ENCODE measurements at regions not wholly inside any gene's neighbourhood (a gene's known extent, or its start where the extent isn't known, plus 50 kb on each side); places are given as distances from the start of the nearest gene placed in this dataset.

- DNase-seq (ENCODE audit: low read depth): no peak
Measured at GRCh38 chr21:27513825-27514224, 546.9 kb upstream of the ADAMTS5 start.

GRCh38 chr21:27513016-27513415 is 546.1 kb upstream of the ADAMTS5 start:
- DNase-seq (ENCODE audit: low read depth): no peak

DNA sequence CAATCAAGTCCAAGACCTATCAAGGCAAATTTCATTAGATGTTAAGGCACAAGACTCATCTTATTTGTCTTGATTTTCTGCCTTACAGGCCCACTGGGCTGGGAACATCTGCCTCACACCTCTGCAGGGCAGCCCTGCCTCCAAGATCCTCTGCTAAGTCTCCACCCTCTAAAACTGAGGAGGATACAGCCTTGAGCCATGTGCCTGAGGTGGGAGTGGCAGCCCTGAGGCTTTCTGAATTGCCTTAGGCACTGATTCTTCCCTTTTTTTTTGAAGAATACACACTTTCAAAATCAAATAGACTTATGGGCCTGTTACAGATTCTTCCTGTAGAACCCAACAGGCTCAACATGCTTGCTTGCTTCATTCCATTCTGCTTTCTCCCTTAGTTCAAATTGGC is 544.3 kb upstream of the ADAMTS5 start:
- no peak for DNase-seq (ENCODE audit: low read depth)

DNA sequence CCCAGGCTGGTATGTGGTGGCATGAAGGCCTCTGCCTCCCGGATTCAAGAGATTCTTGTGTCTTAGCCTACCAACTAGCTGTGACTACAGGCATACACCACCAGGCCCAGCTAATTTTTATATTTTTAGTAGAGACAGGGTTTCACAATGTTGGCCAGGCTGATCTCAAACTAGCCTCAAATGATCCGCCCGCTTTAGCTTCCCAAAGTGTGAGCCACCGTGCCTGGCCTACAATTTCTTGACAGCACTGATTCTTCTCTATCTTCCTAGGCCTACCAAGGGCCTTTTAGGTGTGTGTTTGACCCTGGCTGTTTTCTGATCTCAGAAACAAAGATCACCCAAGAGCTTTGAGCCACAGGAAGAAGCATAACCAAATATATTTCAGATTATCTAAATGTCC is 540.8 kb upstream of the ADAMTS5 start:
- no peak for DNase-seq (ENCODE audit: low read depth)

GRCh38 chr21:27505516-27505915 is 538.6 kb upstream of the ADAMTS5 start:
- no peak for DNase-seq (ENCODE audit: low read depth)

DNA sequence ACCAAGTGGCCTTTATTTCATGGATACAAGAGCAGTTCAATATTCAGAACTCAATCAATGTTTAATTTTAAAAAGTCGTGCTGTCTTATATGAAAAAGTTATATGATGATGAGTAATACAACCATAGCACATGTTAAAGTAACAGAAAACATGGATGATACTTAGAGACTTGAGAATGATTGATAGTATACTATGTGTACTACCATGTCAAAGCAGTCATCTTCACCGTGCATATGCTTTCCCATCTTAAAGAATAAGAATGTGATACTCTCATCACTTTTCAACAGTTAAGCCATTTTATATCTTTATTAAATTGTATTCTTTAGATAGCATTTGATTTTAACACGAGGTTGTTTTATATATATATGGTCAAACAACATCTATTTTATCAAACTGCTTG is 535.9 kb upstream of the ADAMTS5 start:
- no peak for DNase-seq (ENCODE audit: low read depth)

DNA sequence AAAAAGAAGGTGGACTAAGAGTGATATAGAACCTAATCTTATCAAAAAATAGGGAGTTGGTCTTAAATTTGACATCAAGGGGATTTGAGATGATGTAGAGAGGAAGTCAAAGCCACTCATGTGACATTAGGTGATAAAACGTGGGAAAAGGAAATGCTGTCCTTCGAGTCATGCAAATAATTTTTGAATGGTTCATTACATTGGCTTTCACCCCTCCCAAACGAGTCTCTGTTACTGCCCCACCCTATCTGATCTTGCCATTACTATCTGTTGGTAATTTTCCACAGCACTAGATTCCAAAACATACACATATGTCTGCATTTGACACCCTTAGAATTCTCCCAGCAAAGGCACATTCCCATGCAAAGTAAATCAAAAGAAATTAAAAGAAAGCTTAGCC is 531.1 kb upstream of the ADAMTS5 start:
- DNase-seq (ENCODE audit: low read depth): no peak

GRCh38 chr21:27495836-27496235 is 528.9 kb upstream of the ADAMTS5 start:
- no peak for DNase-seq (ENCODE audit: low read depth)

DNA sequence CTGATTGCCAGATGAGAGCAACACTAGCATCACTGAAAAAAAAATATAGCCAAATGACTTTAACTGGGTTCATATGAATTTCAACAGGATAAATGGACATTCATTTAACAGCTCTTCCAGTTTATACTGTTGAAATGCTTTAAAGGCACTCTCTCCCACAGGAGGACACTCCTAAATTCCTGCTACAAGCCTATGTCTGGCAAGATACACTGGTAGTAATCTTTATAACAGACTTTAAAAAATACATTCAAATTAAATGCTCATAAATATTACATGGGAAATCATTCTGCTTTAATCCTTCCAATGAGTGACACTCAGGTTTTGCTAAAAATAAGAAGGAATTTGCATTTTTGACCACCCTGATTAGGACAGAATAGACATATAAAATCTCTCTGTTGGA is 526.7 kb upstream of the ADAMTS5 start:
- no peak for DNase-seq (ENCODE audit: low read depth)

- DNase-seq (ENCODE audit: low read depth): no peak
Measured at GRCh38 chr21:27487676-27488075, 520.8 kb upstream of the ADAMTS5 start.

GRCh38 chr21:27480841-27481261 is 514.0 kb upstream of the ADAMTS5 start:
- no peak for DNase-seq (ENCODE audit: low read depth)

GRCh38 chr21:27477296-27477695 is 510.4 kb upstream of the ADAMTS5 start:
- DNase-seq (ENCODE audit: low read depth): no peak

DNA sequence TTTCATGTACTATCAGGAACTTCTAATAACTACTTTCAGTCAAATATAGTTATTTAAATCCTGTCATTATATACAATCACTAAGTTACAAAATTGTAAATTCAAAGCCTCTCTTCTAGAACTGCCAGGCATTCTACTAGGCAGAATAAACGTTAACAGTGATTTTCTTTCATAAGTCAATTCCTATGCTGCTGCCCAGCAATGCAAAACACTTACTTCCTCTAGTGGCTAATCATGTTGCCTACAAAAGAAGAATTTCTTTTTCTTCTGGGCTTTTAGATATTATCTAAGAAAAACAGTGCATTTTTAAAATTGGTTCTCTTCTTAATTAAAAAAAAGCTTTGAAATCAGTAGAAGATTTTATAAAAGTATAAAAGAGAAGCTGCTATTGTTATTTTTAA is 509.8 kb upstream of the ADAMTS5 start:
- DNase-seq (ENCODE audit: low read depth): no peak

DNA sequence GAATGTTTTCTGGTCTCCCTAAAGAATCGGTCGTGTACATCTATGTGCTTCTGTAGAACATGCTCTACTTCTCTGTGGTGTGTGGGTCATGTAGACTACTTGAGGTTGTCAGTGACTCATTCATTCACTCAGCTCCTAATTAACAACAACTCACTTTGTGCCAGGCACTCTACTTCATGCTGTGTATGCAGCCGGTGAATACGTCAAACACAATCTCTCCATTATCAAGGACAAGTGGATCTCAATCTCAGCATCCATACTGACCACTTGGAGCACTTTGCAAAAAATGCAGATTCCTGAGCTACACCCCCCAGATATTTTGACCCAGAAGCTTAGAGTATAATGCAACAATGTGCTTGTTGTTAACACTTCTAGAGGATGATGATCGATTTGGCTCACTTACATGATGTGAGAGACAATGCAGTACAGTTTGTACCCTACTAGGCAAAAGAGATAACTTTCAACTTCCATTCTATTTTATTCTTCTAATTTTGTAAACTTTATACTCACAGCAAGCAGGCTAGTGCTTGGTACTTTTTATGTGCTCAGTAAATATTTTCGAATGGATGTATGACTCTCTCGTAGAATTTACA is 508.6 kb upstream of the ADAMTS5 start:
- no peak for DNase-seq (ENCODE audit: low read depth)

- DNase-seq (ENCODE audit: low read depth): no peak
Measured at GRCh38 chr21:27467366-27467765, 500.5 kb upstream of the ADAMTS5 start.

GRCh38 chr21:27466140-27466539 is 499.3 kb upstream of the ADAMTS5 start:
- no peak for DNase-seq (ENCODE audit: low read depth)

DNA sequence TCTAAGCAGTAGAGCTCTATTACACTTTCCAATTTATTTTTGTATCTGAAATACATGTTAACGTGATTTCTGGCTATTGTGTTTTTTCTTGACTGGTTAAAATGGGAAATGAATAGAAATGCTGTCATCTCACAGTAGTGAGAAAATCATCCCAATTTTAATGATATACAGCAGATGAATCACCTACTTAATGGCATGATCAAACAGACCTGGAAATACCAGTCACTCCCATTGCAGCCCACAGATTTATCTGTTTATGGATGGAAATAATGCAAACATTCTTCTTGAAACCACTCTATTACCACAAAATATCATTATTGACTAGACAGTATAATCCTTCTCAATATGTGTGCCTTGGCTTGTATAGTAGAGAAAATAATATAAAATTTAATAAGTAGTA is 497.8 kb upstream of the ADAMTS5 start:
- no peak for DNase-seq (ENCODE audit: low read depth)

DNA sequence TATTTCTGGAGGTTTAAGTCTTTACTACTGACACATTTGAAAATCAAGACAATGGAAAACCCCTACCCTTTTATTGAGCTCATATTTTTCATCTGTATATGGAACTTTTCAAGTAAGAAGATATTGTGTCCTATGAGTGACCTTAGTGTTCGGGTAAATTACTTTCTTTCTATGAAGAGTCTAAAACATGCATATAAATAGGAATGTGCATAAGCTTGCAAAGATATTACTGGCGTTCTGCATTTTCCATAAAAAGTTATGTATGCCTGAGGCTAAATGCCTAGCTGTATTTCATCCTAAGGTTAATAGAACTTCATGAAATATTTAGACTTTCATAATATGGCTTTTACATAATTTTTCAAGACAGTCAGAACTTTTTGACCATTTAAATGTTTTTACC is 495.8 kb upstream of the ADAMTS5 start:
- no peak for DNase-seq (ENCODE audit: low read depth)

GRCh38 chr21:27454234-27454633 is 487.3 kb upstream of the ADAMTS5 start:
- DNase-seq (ENCODE audit: low read depth): no peak

DNA sequence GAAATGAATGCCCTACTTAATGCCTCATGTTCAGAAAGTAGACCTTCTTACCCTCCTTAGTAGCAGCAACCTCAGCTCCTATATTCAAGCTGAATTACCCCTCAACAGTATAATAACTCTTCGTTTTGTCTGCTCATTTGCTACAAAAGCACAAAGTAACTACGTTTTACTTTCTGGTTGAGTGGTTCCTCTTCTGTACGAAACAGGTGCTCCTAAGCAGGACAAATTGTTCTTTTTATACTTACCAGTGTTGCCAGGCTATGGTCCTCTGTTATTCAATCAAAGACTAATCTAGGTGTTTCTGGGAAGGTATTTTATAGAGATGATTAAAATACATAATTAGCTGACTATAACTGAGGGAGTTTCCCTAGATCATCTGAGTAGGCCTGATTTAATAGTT is 484.2 kb upstream of the ADAMTS5 start:
- no peak for DNase-seq (ENCODE audit: low read depth)

GRCh38 chr21:27450216-27450615 is 483.3 kb upstream of the ADAMTS5 start:
- no peak for DNase-seq (ENCODE audit: low read depth)

GRCh38 chr21:27448960-27449359 is 482.1 kb upstream of the ADAMTS5 start:
- no peak for DNase-seq (ENCODE audit: low read depth)

GRCh38 chr21:27447843-27448242 is 481.0 kb upstream of the ADAMTS5 start:
- no peak for DNase-seq (ENCODE audit: low read depth)

DNA sequence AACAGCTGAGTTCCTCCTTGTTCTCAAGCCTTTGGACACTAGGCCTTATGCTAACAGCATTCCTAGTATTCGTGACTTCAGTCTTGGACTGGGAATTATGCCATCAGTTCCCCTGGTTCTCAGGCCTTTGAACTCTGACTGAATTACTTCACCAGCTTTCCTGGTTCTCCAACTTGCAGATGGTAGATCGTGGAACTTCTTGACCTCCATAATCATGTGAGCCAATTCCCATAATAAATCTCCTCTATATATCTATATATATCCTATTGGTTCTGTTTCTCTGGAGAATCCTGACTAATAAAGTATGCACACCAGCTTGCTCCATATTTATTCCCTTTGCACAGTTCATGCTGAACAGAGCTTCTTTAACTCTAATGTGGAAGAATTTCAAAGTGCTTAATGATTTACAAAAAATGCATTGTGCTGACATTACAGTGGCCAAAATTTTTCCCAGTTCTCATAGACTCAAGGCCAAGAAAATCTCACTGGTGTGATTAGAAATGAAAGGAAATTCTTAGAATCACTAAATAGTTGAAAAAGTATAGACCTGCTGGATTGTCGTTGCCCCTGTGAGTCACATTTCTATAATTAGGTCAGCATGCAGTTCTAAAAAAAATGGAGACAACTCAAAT is 462.9 kb upstream of the ADAMTS5 start:
- no peak for DNase-seq (ENCODE audit: low read depth)

All from activated T-cell treated with anti-CD3 and anti-CD28 coated beads for 1 hour (primary cell).